ENCODE measurements at regions not wholly inside any gene's neighbourhood (a gene's known extent, or its start where the extent isn't known, plus 50 kb on each side); places are given as distances from the start of the nearest gene placed in this dataset.

GRCh38 chr16:85508993-85509392 is 104.1 kb upstream of the GSE1 start:
- in situ Hi-C loops (cut with HindIII; ENCODE audit: low pct_unique_long_range_greater_than_20kb, low sequenced_read_pairs) = no loop called here
- DNase-seq (ENCODE audit: low read depth in 1 of 2, low spot score in 1 of 2) = no peak
- TF ChIP-seq JUND (IDR thresholded peaks at IDR 0.05; ENCODE audit: low read depth) = no peak

DNA sequence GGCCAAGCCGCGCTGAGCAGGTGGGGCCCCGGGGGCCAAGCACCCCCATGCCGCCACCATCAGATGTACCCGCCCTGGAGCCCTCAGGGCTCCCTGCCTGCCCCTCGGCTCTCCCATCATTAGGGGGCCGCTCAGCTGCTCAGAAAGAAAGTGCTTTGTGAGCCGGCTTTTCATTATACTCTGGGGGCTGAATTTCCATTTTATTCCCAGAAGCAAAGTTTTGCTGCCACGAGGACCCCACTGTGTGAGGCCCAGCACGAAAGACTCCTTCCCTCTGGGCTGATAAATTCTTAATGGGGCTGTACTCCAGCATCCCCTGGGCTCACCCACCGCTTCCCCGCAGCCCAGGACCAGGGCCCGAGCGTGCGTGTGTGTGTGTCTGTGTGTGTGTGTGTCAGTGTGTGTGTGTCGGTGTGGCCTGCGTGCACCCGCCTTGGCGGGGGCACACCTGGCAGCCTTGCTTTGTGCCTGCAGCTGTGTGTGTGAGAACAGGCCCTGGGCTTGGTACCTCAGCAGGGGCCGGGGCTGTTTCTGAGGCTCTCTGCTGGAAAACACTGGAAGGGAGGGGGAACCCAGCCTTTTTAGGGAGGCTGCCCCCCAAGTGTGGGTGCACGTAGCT is 103.0 kb upstream of the GSE1 start:
- no peak for TF ChIP-seq JUND (IDR thresholded peaks at IDR 0.05; ENCODE audit: low read depth)
- no peak for DNase-seq (ENCODE audit: low read depth in 1 of 2, low spot score in 1 of 2)
- in situ Hi-C loops (cut with HindIII; ENCODE audit: low pct_unique_long_range_greater_than_20kb, low sequenced_read_pairs) = no loop called here

- no peak for TF ChIP-seq JUND (IDR thresholded peaks at IDR 0.05; ENCODE audit: low read depth)
- DNase-seq (ENCODE audit: low read depth in 1 of 2, low spot score in 1 of 2) = no peak
- in situ Hi-C loops (cut with HindIII; ENCODE audit: low pct_unique_long_range_greater_than_20kb, low sequenced_read_pairs) = no loop called here
Measured at GRCh38 chr16:85511938-85512807, 100.9 kb upstream of the GSE1 start.

DNA sequence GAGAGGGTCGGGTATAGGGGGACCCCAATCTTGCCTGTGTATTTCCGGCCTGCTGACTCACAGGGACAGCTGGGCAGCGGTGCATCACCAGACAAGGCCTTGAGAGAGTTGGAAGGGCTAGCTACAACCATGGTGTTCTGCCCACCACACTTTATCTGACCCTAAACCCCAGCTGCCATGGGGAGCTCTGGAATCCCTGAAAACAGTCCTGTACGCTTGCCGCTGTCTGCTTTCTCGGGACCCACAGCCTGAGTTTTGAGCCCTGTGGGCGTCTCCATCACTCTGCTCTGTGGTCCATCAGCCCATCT is 100.4 kb upstream of the GSE1 start:
- in situ Hi-C loops (cut with HindIII; ENCODE audit: low pct_unique_long_range_greater_than_20kb, low sequenced_read_pairs) = no loop called here
- TF ChIP-seq JUND (IDR thresholded peaks at IDR 0.05; ENCODE audit: low read depth) = no peak

DNA sequence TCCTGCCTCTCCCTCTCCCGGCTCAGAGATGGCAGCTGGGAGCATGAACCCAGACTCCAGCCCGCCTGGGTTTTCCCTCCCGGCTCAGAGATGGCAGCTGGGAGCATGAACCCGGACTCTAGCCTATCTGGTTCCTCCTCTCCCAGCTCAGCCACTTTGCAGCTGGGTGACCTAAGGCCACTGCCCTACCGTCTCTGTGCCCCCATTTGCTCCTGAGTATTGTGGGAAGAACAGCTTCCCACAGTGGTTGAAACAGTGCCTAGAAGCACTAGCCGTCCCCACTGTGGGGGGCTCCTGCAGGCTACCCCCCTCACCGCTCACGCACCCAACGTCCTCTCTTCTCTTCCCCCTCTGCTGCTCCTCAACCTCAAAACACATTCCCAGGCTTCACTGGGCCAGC is 99.9 kb upstream of the GSE1 start:
- in situ Hi-C loops (cut with HindIII; ENCODE audit: low pct_unique_long_range_greater_than_20kb, low sequenced_read_pairs) = no loop called here
- DNase-seq (ENCODE audit: low read depth in 1 of 2, low spot score in 1 of 2) = no peak
- TF ChIP-seq JUND (IDR thresholded peaks at IDR 0.05; ENCODE audit: low read depth) = no peak

More for the DNA sequence above, 100.4 kb upstream of the GSE1 start:
- DNase-seq (ENCODE audit: low read depth in 1 of 2, low spot score in 1 of 2) = no peak

- TF ChIP-seq JUND (IDR thresholded peaks at IDR 0.05; ENCODE audit: low read depth) = no peak
- in situ Hi-C loops (cut with HindIII; ENCODE audit: low pct_unique_long_range_greater_than_20kb, low sequenced_read_pairs) = no loop called here
- no peak for DNase-seq (ENCODE audit: low read depth in 1 of 2, low spot score in 1 of 2)
Measured at GRCh38 chr16:85513649-85514048, 99.5 kb upstream of the GSE1 start.

DNA sequence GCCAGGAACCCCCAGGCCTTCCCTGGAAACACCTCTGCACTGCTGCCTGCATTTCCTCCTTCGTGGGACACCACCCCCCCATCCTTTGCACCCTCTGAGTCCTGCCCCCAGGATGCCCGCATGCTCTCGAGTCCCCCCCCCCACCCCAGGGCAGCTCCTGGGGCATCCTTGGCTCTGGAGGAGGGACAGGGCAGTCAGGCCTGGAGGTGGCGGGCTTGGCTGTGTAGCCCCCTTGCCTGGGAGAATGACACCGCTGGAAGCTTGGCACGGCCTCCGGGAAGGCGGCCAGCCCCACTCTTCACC is 98.9 kb upstream of the GSE1 start:
- DNase-seq (ENCODE audit: low read depth in 1 of 2, low spot score in 1 of 2) = no peak
- TF ChIP-seq JUND (IDR thresholded peaks at IDR 0.05; ENCODE audit: low read depth) = no peak
- in situ Hi-C loops (cut with HindIII; ENCODE audit: low pct_unique_long_range_greater_than_20kb, low sequenced_read_pairs) = no loop called here

GRCh38 chr16:85514598-85515318 is 98.4 kb upstream of the GSE1 start:
- in situ Hi-C loops (cut with HindIII; ENCODE audit: low pct_unique_long_range_greater_than_20kb, low sequenced_read_pairs) = no loop called here
- peak; percentile 93 to 96 for DNase-seq (ENCODE audit: low read depth in 1 of 2, low spot score in 1 of 2)
- no peak for TF ChIP-seq JUND (IDR thresholded peaks at IDR 0.05; ENCODE audit: low read depth)

DNA sequence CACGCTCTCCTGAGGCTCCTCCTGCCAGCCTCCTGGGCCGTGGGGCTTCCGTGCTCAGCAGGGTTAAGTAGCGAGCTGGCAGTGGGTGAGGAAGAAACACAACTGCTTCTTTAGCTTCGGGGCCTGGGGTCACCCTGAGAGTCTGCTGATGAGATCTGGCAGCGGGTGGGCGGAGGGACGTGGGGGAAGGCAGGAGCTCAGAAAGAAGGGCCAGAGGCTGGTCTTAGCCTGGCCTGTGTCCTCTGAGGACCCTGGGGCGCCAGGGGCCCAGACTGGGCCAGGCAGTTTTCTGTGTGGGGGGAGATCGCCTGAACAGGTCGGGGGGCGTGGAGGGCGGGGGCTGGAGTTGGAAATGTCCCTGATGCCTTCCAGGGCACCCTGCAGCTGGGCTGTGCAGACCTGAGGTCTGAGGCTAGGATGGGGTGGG is 97.8 kb upstream of the GSE1 start:
- DNase-seq (ENCODE audit: low read depth in 1 of 2, low spot score in 1 of 2) = no peak
- no peak for TF ChIP-seq JUND (IDR thresholded peaks at IDR 0.05; ENCODE audit: low read depth)
- in situ Hi-C loops (cut with HindIII; ENCODE audit: low pct_unique_long_range_greater_than_20kb, low sequenced_read_pairs) = no loop called here

GRCh38 chr16:85515830-85516397 is 97.2 kb upstream of the GSE1 start:
- TF ChIP-seq JUND (IDR thresholded peaks at IDR 0.05; ENCODE audit: low read depth) = no peak
- no peak for DNase-seq (ENCODE audit: low read depth in 1 of 2, low spot score in 1 of 2)
- in situ Hi-C loops (cut with HindIII; ENCODE audit: low pct_unique_long_range_greater_than_20kb, low sequenced_read_pairs) = no loop called here

DNA sequence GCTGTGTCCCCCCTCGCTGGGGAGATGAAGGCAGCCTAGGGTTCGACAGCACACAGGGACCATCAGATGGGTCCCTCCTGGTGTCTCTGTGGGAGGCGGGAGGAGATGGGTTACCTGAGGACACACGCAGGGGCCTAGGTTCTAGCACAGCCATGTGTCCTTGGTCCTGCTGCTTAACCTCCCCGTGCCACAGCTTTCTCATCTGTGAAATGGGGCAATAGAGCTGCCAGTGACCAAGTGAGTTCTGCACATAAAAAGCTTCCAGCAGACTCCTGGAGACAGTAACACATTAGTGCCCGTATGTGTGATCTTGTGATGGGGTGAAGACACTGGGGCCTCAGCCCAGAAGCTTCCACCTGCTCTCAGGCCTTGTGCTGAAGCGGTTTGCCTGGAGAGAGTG is 96.0 kb upstream of the GSE1 start:
- DNase-seq (ENCODE audit: low read depth in 1 of 2, low spot score in 1 of 2) = no peak
- in situ Hi-C loops (cut with HindIII; ENCODE audit: low pct_unique_long_range_greater_than_20kb, low sequenced_read_pairs) = no loop called here
- no peak for TF ChIP-seq JUND (IDR thresholded peaks at IDR 0.05; ENCODE audit: low read depth)

DNA sequence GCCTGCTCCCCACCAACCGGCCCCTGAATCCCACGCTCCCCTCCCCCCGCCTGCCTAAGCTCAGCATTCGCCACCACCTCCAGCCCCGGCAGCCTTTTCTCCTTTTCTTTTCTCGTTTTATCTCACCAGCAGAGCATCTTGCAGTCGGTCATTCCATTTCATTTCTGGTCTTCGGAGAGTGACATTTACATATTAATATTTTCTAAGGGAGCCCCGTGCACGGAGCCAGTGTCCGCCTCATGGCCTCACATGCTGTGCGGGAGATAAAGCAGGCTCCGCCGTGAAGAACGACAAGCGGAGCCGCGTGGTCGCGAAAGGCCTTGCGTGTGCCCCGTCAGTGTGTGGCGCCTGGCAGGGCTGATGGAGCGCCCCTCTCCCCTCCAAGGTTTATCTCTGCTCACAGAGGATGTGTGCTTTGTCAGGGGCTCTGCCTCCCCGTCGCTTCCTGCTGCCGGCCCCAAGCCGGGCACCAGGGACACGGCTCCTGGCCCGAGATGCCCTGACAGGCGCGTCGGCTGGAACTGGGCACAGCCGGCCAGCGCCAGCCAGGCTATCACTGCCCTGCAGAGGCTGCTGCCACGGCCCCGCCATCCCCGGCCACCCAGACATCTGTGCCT is 95.5 kb upstream of the GSE1 start:
- in situ Hi-C loops (cut with HindIII; ENCODE audit: low pct_unique_long_range_greater_than_20kb, low sequenced_read_pairs) = no loop called here
- no peak for DNase-seq (ENCODE audit: low read depth in 1 of 2, low spot score in 1 of 2)
- no peak for TF ChIP-seq JUND (IDR thresholded peaks at IDR 0.05; ENCODE audit: low read depth)

Data from T47D (cell line).